ENCODE measurements at regions not wholly inside any gene's neighbourhood (a gene's known extent, or its start where the extent isn't known, plus 50 kb on each side); places are given as distances from the start of the nearest gene placed in this dataset.

DNA sequence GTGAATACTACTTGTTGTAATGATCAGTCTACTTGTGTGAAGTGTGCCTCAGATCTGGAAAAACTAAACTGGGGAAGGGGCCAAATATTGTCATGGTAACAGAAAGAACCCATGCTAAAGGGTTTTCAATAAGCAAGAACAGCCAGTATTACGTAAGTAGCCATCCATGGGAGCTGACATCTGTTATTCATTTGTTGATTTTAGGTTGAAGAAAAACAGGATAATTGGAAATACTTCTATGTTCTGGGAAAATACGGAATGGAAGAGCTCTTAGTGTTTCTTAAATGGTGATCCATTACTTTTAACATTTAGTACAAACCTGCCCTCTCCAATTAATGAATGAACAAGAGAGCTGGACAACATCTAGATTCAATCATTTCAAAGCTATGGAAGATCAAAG is 485.8 kb downstream of the NTRK2 start:
- DNase-seq (ENCODE audit: low read depth) = no peak

DNA sequence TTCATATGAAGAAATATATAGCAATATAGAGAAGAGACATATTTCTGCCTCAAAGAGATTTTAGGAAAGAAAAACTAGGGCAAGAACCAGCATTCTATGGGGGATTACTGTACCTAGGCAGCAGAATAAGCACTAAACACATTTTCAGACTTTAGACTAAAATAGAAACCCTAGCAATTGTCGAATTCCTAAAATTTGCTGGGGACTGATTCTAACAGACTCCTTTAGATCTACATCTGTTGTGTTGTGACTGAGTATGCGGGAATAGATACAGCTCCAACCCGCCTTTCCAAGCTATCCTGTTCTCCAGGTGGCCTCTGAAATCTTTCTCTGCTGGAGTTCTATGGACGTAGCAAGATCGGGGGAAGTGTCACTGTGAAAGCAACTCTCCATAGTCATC is 482.2 kb downstream of the NTRK2 start:
- no peak for DNase-seq (ENCODE audit: low read depth)

DNA sequence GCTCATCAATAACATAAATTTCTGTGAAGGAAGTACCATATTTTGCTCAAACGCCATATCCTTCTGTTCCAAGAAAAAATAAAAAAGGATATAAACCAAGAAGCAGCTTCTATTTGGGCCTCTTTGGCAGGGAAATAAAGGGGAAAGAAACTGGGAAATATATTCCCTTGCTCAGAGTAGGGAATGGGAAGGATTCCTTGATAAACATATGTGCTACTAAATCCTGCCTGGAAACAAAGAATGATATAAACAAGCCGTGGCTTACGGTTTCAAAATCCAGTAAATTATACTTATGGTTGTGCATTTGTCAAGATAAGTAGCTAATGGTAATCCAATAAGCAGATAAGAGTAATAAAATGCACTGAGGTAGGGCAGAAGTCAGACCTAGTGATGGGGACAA is 481.6 kb downstream of the NTRK2 start:
- DNase-seq (ENCODE audit: low read depth) = no peak

DNA sequence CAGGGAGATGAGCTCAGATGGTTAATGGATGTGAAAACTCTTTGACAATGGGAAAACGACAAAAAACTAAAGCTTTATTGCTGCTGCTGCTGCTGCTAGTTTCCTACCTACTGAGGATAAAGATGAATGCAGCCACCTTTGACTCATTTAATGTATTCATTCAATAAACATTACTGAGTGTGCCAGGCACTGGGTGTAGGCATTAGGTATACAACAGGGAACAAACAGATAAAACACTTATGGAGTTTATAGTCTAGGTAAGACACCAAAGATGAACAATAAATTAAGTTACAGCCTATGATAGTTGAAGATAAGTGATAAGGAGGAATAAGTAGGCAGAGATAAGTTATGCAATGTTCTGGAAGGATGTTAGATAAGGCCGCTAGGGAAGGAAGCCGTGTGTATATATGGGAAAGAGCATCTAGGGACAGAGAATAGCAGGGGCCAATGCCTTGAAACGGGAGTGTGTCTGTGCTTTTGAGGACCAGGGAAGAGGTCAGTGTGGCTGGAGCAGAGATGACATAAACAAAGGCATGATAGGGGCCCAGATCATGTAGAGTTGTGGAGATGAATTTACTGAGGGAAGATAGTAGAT is 477.6 kb downstream of the NTRK2 start:
- DNase-seq (ENCODE audit: low read depth) = no peak

DNA sequence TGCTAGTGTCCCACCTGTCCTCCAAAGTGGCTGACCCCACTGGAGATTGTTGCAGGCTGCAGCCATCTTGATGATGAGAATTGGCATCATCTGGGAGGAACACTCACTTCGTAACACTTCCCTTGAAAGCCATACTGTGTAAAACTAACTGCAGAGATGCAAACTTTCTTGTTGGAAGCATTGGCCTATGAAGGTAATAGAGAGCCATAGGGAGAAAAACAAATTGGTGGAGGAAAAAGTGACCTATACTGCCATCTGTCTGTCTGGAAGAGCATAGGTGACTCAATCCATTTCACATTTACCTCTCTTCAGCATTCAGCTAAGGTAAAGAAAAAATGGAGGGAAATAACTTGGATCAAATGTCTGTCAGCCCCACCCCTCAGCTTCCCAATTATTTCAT is 473.4 kb downstream of the NTRK2 start:
- DNase-seq (ENCODE audit: low read depth) = peak; percentile 34

DNA sequence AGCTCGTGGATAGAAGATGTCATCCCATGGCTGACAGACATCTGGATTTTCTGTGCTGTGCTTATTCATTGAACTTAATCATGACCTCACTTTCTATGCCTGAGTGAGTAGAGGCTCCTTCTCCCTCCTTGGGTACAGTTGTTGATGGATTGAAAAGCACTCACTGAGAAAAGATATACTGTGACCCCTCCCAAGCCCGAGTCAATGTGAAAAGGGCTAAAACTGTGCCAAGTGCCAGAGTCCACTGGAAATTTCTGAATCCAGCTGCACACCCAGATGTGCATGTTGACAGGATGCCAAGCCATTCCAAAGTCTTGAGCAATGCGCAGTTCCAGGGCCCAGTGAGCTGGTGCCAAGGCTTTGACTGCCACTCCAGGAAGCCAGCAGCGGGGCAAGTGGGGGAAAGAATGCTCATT is 473.0 kb downstream of the NTRK2 start:
- no peak for DNase-seq (ENCODE audit: low read depth)

DNA sequence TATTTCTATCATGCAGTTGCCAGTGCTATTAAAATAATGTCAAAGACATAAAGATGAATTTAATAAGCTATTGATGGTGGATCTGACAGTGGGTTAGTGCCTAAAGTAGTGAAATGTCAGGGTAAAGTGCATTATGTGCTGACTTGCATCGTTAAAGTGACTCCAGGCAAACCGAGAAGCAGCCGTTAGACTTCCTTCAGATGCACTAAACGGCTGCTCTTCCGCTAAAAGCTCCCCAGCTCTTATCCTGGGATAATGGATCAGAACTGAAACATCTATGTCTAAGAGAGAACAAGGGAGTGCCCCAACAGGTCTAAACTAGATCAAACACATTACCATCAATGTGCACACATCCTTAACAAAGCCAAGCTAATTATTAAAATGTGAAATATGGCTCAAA is 468.2 kb downstream of the NTRK2 start:
- DNase-seq (ENCODE audit: low read depth) = peak; percentile 5

DNA sequence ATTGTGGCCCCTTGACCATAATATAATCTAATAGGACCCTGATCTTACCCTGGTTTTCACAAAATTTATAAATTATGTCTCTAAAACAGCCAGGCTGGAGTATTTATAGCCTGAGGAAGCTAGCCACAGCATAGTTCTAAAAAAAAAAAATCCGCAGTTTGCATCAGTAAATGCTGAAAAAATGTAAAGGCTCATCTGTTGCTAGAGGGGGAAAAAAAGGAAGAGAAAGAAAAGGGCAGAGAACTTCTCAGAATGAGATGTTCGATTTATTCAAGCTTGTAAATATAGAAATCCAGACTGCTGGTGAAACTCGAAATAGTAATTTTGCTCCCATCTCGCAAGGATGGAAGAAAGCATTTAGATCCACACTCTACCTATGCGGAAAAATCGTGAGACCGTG is 467.5 kb downstream of the NTRK2 start:
- no peak for DNase-seq (ENCODE audit: low read depth)

DNA sequence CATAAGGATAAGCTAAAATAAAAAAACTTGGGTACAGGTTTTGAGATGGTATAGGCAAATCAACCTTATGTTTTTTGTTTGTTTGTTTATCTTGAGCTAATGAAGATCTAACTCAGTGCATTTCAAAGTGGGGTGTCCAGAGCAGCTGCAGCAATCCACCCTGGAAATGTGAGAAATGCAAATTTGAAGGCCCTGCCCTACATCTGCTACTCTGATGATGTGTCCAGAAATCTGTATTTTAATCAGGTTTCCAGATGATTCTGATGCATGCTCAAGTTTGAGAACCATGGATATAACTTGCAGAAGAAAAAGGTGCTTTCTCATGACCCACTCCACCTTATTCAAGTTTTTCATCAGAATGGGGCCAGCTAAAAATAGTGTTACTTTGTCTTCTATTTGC is 467.0 kb downstream of the NTRK2 start:
- DNase-seq (ENCODE audit: low read depth) = no peak

DNA sequence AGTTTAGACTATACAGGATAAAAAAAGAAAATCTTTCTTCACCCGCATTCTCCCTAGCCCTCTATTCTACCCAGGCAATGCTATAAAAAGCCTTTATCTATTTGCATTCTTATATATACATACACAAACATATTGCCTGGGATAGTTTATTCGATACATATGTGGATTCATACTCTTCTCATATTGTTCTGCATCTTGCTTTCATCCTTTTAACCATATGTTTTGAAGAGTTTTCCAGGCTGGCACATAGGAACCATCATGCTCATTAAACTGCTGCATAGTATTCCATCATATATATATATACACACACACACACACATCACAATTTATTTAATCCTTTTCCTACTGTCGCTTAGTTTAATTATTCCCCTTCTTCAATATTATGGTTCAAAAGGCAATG is 461.2 kb downstream of the NTRK2 start:
- DNase-seq (ENCODE audit: low read depth) = no peak

DNA sequence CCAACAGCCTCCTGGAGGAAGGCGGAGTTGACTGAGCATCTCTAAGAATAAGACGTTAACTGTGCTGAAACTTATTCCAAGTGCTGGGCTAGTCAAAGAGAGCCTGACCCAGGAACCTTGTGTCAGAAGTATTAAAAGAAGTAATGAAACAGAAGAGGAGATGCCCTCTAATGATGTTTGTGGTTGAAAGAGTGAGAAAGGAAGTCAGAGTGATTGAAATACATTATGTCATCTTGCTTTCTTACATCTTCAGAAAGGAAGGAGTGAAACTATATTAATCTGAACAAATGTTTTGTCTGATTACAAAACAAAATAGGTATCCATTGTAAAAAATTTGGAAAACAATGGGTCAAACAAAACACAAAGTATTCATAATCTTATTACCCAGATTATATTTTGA is 460.7 kb downstream of the NTRK2 start:
- no peak for DNase-seq (ENCODE audit: low read depth)

DNA sequence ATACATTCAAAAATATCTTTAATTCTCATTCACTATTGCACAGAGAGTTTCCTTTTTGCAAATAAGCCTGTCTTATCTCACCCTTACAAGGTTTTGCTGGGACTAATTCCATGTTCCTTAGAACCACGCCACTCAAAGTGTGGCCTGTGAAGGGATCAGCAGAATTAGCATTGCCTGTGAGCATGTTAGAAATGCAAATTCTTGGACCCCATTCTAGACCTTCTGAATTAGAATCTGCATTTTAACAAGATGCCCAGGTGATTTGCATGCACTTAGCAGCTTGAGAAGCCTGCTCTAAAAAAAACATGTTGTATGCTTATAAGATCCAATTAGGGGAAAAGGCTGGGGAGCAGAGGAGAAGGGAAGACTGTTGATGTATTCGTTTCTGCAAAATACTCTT is 460.0 kb downstream of the NTRK2 start:
- DNase-seq (ENCODE audit: low read depth) = no peak

DNA sequence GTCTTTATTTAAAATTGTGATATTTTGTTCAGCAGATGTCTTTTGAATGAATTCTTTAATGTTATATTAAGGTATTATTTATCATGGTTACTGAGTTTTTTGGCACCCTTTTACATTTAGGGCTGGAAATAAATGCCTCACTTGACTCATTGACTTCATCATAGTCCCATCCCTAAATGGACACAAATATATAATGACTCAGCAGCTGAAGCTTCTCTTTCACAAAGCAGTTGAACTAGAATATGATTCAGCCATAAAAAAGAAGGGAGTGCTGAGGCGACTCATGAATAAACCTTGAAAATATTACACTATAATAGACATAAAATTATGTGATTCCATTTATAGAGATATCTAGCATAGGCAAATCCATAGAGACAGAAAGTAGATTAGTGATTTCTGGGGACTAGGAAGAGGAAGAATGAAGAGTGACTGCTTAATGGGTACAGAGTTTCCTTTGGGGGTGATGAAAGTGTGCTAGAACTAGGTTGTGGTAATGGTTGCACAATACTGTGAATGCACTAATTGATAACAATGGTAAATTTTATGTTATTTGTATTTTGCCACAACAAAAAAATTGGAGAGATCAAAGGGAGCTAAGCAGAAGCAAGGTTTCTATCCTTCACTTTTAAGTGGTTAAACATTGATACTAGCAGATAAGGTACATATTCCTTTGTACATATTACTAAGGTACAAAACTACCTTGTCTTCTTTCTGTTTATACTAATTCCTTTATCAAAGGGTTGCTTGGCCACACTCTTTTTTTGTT is 449.6 kb downstream of the NTRK2 start:
- DNase-seq (ENCODE audit: low read depth) = peak; percentile 52

DNA sequence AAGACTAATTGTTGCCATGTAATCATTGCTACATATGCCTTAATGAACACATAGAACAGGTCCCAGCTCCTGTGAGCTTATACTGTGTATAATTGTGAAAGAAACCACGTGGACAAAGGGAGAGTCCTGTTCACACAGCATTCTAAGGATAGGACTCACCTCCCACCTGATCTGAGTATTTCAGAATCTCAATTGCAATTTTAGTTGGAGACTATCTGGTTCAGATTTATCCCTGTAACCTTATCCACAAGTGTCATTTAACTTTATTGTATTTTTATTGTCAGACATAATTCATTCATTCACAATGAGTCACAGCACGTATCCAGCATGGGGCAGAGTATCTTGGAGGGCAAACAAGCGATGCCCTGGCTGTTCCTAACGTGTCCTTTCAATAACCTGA is 448.3 kb downstream of the NTRK2 start:
- peak; percentile 47 for DNase-seq (ENCODE audit: low read depth)

DNA sequence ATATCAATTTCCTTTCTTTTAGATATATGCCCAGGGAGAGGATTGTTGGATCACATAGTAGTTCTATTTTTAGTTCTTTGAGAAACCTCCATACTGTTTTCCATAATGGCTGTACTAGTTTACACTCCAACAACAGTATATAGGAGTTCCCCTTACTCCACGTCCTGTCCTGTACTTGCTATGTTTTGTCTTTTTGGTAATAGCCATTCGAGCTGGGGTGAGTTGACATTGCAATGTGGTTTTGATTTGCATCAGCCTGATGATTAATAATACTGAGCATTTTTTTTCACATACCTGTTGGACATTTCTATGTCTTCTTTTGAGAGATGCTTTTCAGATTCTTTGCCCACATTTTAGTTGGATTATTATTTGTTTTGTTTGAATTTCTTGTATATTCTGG is 445.9 kb downstream of the NTRK2 start:
- DNase-seq (ENCODE audit: low read depth) = peak; percentile 27

DNA sequence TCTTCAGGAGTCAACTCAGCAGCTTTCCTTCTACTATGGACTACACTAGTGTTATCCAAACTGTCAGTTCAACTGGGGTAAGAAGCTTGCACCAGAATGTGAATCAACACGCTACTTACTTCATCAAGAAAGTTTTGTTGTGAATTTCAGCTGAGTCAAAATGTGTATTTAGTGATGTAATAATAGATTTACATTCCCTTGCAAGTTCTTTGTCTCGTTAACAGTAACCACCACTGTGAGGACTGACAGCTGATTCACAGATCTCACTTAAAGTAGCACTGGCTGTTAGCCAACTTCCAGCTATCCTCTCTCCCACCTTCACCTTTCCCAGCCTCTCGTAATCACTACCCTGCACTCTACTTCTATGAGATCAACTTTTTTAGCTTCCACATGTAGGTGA is 445.3 kb downstream of the NTRK2 start:
- DNase-seq (ENCODE audit: low read depth) = peak; percentile 37

DNA sequence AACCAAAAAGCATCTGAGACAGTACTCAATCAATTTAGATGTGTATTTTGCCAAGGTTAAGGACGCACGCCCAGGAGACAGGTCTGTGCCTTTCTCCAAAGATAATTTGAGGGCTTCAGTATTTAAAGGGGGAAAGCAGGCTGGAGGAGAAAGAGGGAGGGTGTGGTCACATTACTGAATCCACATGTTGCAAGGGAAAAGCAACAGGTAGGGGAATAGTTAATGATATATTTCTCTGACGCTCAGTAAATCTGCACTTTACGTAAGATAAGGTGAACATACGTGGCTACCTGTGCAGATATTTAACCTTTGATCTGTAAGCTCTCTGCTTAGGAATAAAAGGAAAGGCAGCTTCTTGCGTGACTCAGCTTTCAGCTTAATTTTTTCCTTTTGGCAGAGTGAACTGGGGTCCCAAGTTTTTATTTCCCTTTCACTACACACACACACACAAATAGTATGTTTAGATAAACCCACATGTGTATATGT is 443.4 kb downstream of the NTRK2 start:
- DNase-seq (ENCODE audit: low read depth) = no peak

DNA sequence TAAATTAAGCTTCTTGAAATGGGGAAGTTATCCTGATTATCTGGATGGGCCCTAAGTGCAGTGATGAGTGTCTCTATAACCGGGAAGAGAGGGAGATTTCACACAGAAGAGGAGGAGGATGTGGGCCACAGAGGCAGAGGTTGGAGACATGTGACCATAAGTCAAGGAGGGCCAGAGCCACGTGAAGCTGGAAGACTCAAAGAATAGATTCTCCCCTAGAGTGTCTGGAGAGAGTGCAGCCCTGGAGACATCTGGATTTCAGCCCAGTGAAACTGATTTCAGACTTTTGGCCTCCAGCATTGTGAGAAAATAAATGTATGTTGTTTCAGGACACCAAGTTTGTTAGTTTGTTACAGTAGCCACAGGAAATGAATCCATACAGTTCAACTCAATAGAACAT is 442.9 kb downstream of the NTRK2 start:
- no peak for DNase-seq (ENCODE audit: low read depth)

DNA sequence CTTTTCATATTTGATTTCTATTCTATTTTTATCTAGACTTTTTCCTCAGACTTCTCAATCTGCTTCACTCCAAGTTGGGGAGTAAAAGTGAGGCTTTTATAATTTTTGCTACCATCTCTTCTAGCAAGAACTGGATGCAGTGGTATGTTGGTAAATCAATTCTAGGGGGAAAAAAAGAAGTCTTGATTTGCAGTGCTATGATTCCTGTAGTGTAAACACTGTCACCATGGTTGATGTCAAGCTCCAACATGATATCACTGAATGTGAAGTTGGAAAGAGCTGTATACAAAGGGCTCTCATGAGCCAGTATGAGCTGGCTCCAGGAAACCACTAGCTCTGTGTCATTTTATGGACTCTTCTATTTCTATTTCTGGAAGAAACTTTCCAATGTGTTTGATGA is 439.2 kb downstream of the NTRK2 start:
- DNase-seq (ENCODE audit: low read depth) = peak; percentile 11

DNA sequence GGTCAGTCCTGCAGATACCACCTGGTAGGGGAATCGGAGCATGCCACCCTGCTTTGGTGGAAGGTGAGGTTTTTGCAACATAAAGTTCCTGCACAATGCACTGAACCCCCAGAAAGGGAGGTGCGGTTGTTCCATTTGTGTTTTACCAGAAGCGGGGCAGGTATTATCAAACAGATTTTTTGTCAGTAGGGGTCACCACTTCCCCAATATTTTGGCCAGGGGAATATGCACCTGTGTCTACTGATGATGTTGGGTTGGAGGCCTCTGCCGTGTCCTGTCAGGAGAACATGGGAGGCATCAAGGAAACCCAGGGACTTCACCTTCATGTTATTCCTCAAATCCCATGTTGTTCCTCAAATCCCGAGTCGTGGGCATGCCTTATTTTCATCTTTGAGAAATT is 438.7 kb downstream of the NTRK2 start:
- no peak for DNase-seq (ENCODE audit: low read depth)

DNA sequence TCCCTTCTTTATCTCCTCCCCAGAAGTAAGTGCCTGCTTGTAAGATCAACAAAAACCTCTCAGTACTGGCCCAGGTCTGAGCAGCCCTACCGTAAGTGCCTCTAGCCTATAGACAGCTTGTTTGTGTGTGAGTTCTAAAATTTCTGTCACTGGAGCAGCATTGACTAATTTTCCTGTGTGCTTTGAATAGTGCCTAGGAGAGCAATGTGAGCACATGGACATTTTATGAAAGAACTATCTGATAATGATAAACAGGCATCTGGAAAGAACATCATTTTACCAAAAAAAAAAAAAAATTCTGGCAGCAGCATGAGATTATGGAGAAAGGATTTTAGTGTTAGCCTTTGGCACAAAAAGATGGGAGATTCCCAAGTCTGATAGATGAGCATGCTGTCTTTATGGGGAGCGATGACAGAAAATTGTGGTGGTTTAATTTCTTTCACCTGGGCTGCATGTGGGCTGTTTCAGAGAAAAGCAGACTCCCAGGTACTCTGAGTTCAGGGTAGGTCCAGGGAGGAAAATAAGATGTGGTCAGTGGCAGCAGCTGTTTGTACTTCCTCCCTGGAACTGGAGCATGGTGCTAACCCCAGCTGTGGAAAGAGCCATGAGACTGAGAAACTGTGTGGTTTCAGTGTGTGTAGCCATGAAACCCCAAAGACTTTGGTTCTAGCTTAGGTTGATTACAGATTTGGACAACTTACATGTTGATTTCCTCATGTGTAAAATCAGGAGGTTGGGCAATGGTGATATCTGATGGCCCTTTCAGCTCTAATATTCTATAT is 419.9 kb downstream of the NTRK2 start:
- no peak for DNase-seq (ENCODE audit: low read depth)

DNA sequence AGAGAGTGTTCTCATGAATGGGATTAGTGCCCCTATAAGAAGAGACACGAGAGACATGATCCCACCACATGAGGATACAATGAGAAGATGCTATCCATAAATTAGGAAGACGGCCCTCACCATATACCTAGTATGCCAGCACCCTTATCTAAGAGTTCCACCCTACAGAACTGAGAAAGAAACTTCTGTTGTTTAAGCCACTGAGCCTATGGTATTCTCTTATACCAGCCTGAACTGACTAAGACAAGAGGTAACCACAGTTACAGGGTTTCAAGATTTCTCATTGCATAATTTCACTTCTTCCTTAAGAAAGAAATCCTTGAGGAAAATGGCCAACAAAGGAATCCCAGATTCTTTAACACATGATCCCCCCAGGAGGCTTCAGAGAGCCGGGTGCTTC is 412.4 kb downstream of the NTRK2 start:
- DNase-seq (ENCODE audit: low read depth) = no peak

DNA sequence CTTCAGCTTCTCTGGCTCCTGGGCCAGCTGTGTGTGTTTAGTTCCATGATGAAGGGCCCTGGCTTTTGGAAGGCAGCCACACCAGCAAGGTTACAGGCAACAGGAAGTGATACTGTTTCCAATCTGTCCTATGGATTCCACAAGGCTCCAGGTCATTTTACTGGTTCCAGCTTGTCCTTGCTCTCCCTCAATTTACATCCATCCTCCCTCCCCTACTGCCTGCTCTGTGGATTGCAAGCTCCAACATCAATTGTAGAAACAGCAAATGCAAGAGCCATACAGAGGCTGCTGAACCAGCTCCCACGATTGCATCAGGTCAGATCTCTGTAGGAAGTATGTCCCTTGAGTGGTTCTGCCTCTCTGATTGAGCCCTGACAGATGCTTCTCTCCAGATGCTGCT is 409.8 kb downstream of the NTRK2 start:
- no peak for DNase-seq (ENCODE audit: low read depth)
